HCT116 (cell line): ENCODE measurements at regions not wholly inside any gene's neighbourhood (a gene's known extent, or its start where the extent isn't known, plus 50 kb on each side); places are given as distances from the start of the nearest gene placed in this dataset.

Experiments
- ATF3 ChIP-seq: IDR thresholded peaks from 2 replicates; pipeline ENCODE4 v1.6.1; 2012
- CEBPB ChIP-seq: IDR thresholded peaks from 2 replicates; pipeline ENCODE4 v1.6.1; 2012; ENCODE audit warnings: low read depth
- CTCF ChIP-seq, 3 experiments: fragments of 200-600 bp in 1 of 3; sonication (generic) in 1 of 3; IDR thresholded peaks in 2 of 3; conservative IDR thresholded peaks in 1 of 3; 2 replicates each; pipeline ENCODE4 v1.5.1; 2012 to 2017; ENCODE audit warnings: low read depth in 2 of 3, low read length in 2 of 3, antibody characterized with exemption in 1 of 3, borderline replicate concordance in 1 of 3, control low read depth in 1 of 3, mild to moderate bottlenecking in 1 of 3, mixed read lengths in 1 of 3, mixed run types in 1 of 3, moderate library complexity in 1 of 3; ENCODE audit not compliant: insufficient read depth in 1 of 3
- EZH2 ChIP-seq: fragments of 200-600 bp; sonication (generic); IDR thresholded peaks from 2 replicates; pipeline ENCODE4 v1.6.1; 2017; ENCODE audit warnings: antibody characterized with exemption, mixed run types
- EZH2phosphoT487 ChIP-seq: fragments of 200-600 bp; IDR thresholded peaks from 2 replicates; pipeline ENCODE4 v1.6.1; 2018; ENCODE audit warnings: antibody characterized with exemption, borderline replicate concordance
- JUND ChIP-seq: IDR thresholded peaks from 2 replicates; pipeline ENCODE4 v1.6.1; 2012
- MAX ChIP-seq: IDR thresholded peaks from 2 replicates; pipeline ENCODE4 v1.6.1; 2012
- POLR2A ChIP-seq: IDR thresholded peaks from 2 replicates; pipeline ENCODE4 v1.7.0; 2011; ENCODE audit warnings: borderline replicate concordance; ENCODE audit not compliant: insufficient read depth, insufficient read length; ENCODE audit errors: extremely low read depth
- POLR2AphosphoS5 ChIP-seq: IDR thresholded peaks from 2 replicates; pipeline ENCODE4 v1.6.1; 2011; ENCODE audit warnings: mild to moderate bottlenecking, low read depth, low read length, moderate library complexity
- RAD21 ChIP-seq: IDR thresholded peaks from 2 replicates; pipeline ENCODE4 v1.6.1; 2012; ENCODE audit warnings: low read depth, mild to moderate bottlenecking
- SP1 ChIP-seq: IDR thresholded peaks from 2 replicates; pipeline ENCODE4 v1.6.1; 2012; ENCODE audit warnings: low read depth
- SRF ChIP-seq: IDR thresholded peaks from 2 replicates; pipeline ENCODE4 v1.6.1; 2012; ENCODE audit warnings: low read depth
- TCF7L2 ChIP-seq: IDR thresholded peaks from 2 replicates; pipeline ENCODE4 v1.7.0; 2011; ENCODE audit warnings: borderline replicate concordance, inconsistent platforms; ENCODE audit not compliant: insufficient read depth, insufficient read length; ENCODE audit errors: extremely low read depth
- ZBTB33 ChIP-seq: IDR thresholded peaks from 2 replicates; pipeline ENCODE4 v1.6.1; 2011; ENCODE audit warnings: mild to moderate bottlenecking, low read length, moderate library complexity; ENCODE audit not compliant: insufficient replicate concordance; ENCODE audit errors: extremely low read depth

- no peak for TF ChIP-seq EZH2
- TF ChIP-seq CTCF (IDR thresholded peaks at IDR 0.05 in 2 of 3, conservative IDR thresholded peaks at IDR 0.05 in 1 of 3; ENCODE audit: borderline replicate concordance in 1 of 3, insufficient read depth in 1 of 3, low read depth in 2 of 3, low read length in 2 of 3), result no peak
- no peak for TF ChIP-seq TCF7L2
- TF ChIP-seq POLR2AphosphoS5, result no peak
- TF ChIP-seq SP1, result no peak
- no peak for TF ChIP-seq JUND
- no peak for TF ChIP-seq MAX
- no peak for TF ChIP-seq ZBTB33
- no peak for TF ChIP-seq SRF
- no peak for TF ChIP-seq POLR2A
- TF ChIP-seq EZH2phosphoT487, result no peak
- no peak for TF ChIP-seq ATF3
- no peak for TF ChIP-seq RAD21
- no peak for TF ChIP-seq CEBPB
These were observed 124.1 kb downstream of the FOXA2 start for GRCh38 chr20:22460231-22460630.
